Loucy (cell line): ENCODE measurements at regions not wholly inside any gene's neighbourhood (a gene's known extent, or its start where the extent isn't known, plus 50 kb on each side); places are given as distances from the start of the nearest gene placed in this dataset.

ENCODE experiments used
- H2AFZ ChIP-seq: fragments of 200-600 bp; sonication (generic); 2 replicates; pipeline ENCODE4 v1.6.0; 2016; ENCODE audit warnings: antibody characterized with exemption, mild to moderate bottlenecking, low read length, moderate library complexity
- H3F3A ChIP-seq: fragments of 200-600 bp; 2 replicates; pipeline ENCODE4 v1.6.0; 2016; ENCODE audit warnings: antibody characterized with exemption, low read depth, mild to moderate bottlenecking
- H3K27me3 ChIP-seq: fragments of 200-600 bp; sonication (generic); 2 replicates; pipeline ENCODE4 v1.6.1; 2014; ENCODE audit warnings: low read length, mild to moderate bottlenecking; ENCODE audit not compliant: insufficient read depth, poor library complexity, severe bottlenecking
- H3K36me3 ChIP-seq: fragments of 200-600 bp; sonication (generic); 2 replicates; pipeline ENCODE4 v1.6.1; 2016; ENCODE audit warnings: low read length; ENCODE audit not compliant: insufficient read depth
- H3K4me1 ChIP-seq: fragments of 200-600 bp; sonication (generic); 2 replicates; pipeline ENCODE4 v1.5.1; 2014; ENCODE audit warnings: low read length, mild to moderate bottlenecking; ENCODE audit not compliant: insufficient read depth, poor library complexity, severe bottlenecking
- H3K4me2 ChIP-seq: fragments of 200-600 bp; sonication (generic); 2 replicates; pipeline ENCODE4 v1.6.0; 2014; ENCODE audit warnings: antibody characterized with exemption, low read length, low read depth, mild to moderate bottlenecking; ENCODE audit not compliant: poor library complexity, severe bottlenecking
- H3K4me3 ChIP-seq: fragments of 200-600 bp; sonication (generic); 2 replicates; pipeline ENCODE4 v1.5.1; 2014; ENCODE audit warnings: low read length, mild to moderate bottlenecking, mixed read lengths; ENCODE audit not compliant: poor library complexity, severe bottlenecking
- H3K79me2 ChIP-seq: fragments of 200-600 bp; sonication (generic); 2 replicates; pipeline ENCODE4 v1.6.1; 2014; ENCODE audit warnings: low read length; ENCODE audit not compliant: insufficient read depth
- H3K9ac ChIP-seq: fragments of 200-600 bp; sonication (generic); 2 replicates; pipeline ENCODE4 v1.6.0; 2014; ENCODE audit warnings: mild to moderate bottlenecking, low read depth, low read length, moderate library complexity; ENCODE audit not compliant: poor library complexity, severe bottlenecking
- H3K9me2 ChIP-seq: fragments of 200-600 bp; sonication (generic); replicated peaks from 2 replicates; pipeline ENCODE4 v1.6.1; 2016; ENCODE audit warnings: low read depth, low read length, mixed read lengths
- H3K9me3 ChIP-seq: fragments of 200-600 bp; sonication (generic); 2 replicates; pipeline ENCODE4 v1.6.1; 2014; ENCODE audit warnings: mild to moderate bottlenecking, antibody characterized with exemption, low read length, low read depth; ENCODE audit not compliant: insufficient read depth
- H4K20me1 ChIP-seq: fragments of 200-600 bp; sonication (generic); 2 replicates; pipeline ENCODE4 v1.6.0; 2014; ENCODE audit warnings: antibody characterized with exemption, low read length, mild to moderate bottlenecking; ENCODE audit not compliant: insufficient read depth, poor library complexity, severe bottlenecking
- EZH2phosphoT487 ChIP-seq: fragments of 200-600 bp; IDR thresholded peaks from 2 replicates; pipeline ENCODE4 v1.6.1; 2018; ENCODE audit warnings: antibody characterized with exemption, mild to moderate bottlenecking, moderate library complexity, borderline replicate concordance
- TF ChIP-seq, protein P1 (sequence below): fragments of 200-600 bp; sonication (generic); conservative IDR thresholded peaks from 2 replicates; pipeline ENCODE4 v1.5.1; 2014; ENCODE audit warnings: mild to moderate bottlenecking, antibody characterized with exemption, low read length

DNA sequence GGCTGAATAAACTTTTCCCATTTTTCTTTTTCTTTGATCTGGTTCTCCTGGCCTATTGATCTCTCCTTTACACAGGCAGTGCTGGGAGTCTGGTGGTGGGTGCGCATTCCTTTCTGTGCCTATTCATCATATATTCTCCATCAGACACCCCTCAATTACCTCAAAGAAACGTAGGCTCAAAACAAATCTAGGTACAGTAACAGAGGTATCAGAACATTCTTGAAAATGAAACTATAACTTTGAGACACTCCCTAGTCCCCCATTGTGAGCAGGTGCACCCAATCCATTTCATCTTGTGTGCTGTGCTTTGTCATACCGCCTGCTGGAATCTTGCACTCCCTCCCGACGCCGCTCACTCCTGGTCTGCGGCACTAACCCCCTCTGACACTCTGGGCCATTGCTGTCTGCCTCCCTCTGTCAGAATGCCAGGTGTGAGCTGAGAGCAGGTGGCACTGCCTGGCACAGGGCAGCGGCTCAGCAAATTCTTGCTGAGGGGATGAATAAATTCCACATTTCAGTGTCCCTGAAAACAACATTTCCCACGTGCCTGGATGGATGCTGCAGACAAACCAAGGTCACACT, 303.4 kb upstream of the EXOC2 start:
- no peak overlapping the region for H3K9ac ChIP-seq
- H3K36me3 ChIP-seq = no peaks in the 10 kb centered on the region
- H3K79me2 ChIP-seq = no peaks in the 10 kb centered on the region
- H3K4me2 ChIP-seq = no peak overlapping the region
- no peaks in the 10 kb centered on the region for H3K9me2 ChIP-seq
- 0 out of 2 replicates have a peak, but pooled peaks cover under 1% of the 10 kb centered on the region for H3K9me3 ChIP-seq
- no peaks in the 10 kb centered on the region for H3F3A ChIP-seq
- no peaks in the 10 kb centered on the region for H4K20me1 ChIP-seq
- no peaks in the 10 kb centered on the region for H3K4me1 ChIP-seq
- TF ChIP-seq EZH2phosphoT487 = no peak
- TF ChIP-seq, protein P1, sequence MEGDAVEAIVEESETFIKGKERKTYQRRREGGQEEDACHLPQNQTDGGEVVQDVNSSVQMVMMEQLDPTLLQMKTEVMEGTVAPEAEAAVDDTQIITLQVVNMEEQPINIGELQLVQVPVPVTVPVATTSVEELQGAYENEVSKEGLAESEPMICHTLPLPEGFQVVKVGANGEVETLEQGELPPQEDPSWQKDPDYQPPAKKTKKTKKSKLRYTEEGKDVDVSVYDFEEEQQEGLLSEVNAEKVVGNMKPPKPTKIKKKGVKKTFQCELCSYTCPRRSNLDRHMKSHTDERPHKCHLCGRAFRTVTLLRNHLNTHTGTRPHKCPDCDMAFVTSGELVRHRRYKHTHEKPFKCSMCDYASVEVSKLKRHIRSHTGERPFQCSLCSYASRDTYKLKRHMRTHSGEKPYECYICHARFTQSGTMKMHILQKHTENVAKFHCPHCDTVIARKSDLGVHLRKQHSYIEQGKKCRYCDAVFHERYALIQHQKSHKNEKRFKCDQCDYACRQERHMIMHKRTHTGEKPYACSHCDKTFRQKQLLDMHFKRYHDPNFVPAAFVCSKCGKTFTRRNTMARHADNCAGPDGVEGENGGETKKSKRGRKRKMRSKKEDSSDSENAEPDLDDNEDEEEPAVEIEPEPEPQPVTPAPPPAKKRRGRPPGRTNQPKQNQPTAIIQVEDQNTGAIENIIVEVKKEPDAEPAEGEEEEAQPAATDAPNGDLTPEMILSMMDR = no peak
- H3K27me3 ChIP-seq = no peaks in the 10 kb centered on the region
- no peak overlapping the region for H2AFZ ChIP-seq
- no peak overlapping the region for H3K4me3 ChIP-seq

DNA sequence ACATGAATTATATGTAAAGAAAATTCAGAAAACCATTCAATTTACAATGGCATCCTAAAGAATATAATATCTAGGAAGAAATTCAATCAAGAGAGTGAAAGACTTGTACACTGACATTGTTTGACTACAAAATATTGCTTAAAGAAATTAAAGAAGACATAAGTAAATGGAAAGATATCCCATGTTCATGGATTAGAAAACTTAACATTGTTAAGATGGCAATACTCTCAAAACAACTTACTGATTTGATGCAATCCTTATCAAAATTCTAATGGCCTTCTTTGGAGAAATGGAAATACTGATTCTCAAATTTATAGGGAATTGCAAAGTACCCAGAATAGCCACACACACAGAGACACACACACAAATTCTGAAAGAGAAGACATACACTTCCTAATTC, 298.3 kb upstream of the EXOC2 start:
- Histone ChIP-seq H3F3A (no peaks in the 10 kb centered on the region), H3K4me1 (no peaks in the 10 kb centered on the region), H3K9ac (no peak overlapping the region), H3K36me3 (no peaks in the 10 kb centered on the region), H3K4me3 (no peak overlapping the region), H3K9me3 (0 out of 2 replicates have a peak, but pooled peaks cover 4% of the 10 kb centered on the region), H3K27me3 (no peaks in the 10 kb centered on the region), H3K9me2 (no peaks in the 10 kb centered on the region), H2AFZ (no peak overlapping the region), H4K20me1 (no peaks in the 10 kb centered on the region), H3K79me2 (no peaks in the 10 kb centered on the region), H3K4me2 (no peak overlapping the region)
- TF ChIP-seq, protein P1 = no peak
- TF ChIP-seq EZH2phosphoT487 = no peak

DNA sequence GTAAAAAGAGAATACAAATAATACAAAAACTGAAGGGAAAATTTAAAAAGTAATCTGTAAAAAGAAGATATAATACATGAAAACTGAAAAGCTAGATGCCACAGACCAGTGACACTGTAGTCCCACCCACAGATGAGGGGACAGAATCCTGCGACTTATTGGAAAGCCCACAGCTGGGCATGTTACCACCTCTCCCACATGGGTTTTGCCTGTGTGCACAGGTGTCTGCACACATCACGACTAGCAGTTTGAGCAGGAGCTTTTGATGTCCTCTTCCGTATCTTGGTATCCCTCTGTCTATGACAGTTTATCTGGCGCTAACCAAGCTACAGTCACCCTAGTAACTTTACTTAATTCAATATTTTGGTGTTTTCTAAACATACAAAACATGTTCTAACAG, 291.1 kb upstream of the EXOC2 start:
- no peaks in the 10 kb centered on the region for H3K4me1 ChIP-seq

More for the DNA sequence above, 291.1 kb upstream of the EXOC2 start:
- Histone ChIP-seq H3K9me3 (no peaks in the 10 kb centered on the region), H3K79me2 (no peaks in the 10 kb centered on the region), H3K27me3 (no peaks in the 10 kb centered on the region), H3K9ac (no peak overlapping the region), H3K9me2 (no peaks in the 10 kb centered on the region), H3F3A (no peaks in the 10 kb centered on the region), H3K4me3 (no peak overlapping the region), H4K20me1 (no peaks in the 10 kb centered on the region), H3K4me2 (no peak overlapping the region), H2AFZ (no peak overlapping the region), H3K36me3 (no peaks in the 10 kb centered on the region)
- TF ChIP-seq, protein P1 = no peak
- no peak for TF ChIP-seq EZH2phosphoT487
